DOHH2 (cell line): ENCODE measurements at regions not wholly inside any gene's neighbourhood (a gene's known extent, or its start where the extent isn't known, plus 50 kb on each side); places are given as distances from the start of the nearest gene placed in this dataset.

Source experiments
- H3F3A ChIP-seq: fragments of 200-600 bp; sonication (generic), shearing (Covaris generic); 2 replicates; pipeline ENCODE4 v1.6.0; 2016; ENCODE audit warnings: antibody characterized with exemption, mild to moderate bottlenecking; ENCODE audit not compliant: control insufficient read depth, insufficient read depth
- H3K27ac ChIP-seq: fragments of 200-600 bp; sonication (generic); 2 replicates; pipeline ENCODE4 v1.5.1; 2014; ENCODE audit warnings: low read depth, mild to moderate bottlenecking, low read length, moderate library complexity
- H3K27me3 ChIP-seq: fragments of 200-600 bp; sonication (generic); 2 replicates; pipeline ENCODE4 v1.6.1; 2014; ENCODE audit warnings: mild to moderate bottlenecking, low read length, mixed read lengths; ENCODE audit not compliant: control insufficient read depth
- H3K36me3 ChIP-seq: fragments of 200-600 bp; sonication (generic); 2 replicates; pipeline ENCODE4 v1.6.1; 2014; ENCODE audit warnings: mild to moderate bottlenecking, low read length, moderate library complexity, mixed read lengths; ENCODE audit not compliant: control insufficient read depth
- H3K4me1 ChIP-seq: fragments of 200-600 bp; sonication (generic); 2 replicates; pipeline ENCODE4 v1.6.1; 2014; ENCODE audit warnings: mild to moderate bottlenecking, low read length, mixed read lengths; ENCODE audit not compliant: control insufficient read depth
- H3K4me2 ChIP-seq: fragments of 200-600 bp; sonication (generic); 2 replicates; pipeline ENCODE4 v1.6.0; 2014; ENCODE audit warnings: mild to moderate bottlenecking, low read length, moderate library complexity
- H3K4me3 ChIP-seq: fragments of 200-600 bp; sonication (generic); 2 replicates; pipeline ENCODE4 v1.5.1; 2014; ENCODE audit warnings: mild to moderate bottlenecking, low read length, mixed read lengths
- H3K79me2 ChIP-seq: fragments of 200-600 bp; sonication (generic); 2 replicates; pipeline ENCODE4 v1.6.1; 2014; ENCODE audit warnings: mild to moderate bottlenecking, low read length, mixed read lengths; ENCODE audit not compliant: control insufficient read depth
- H3K9me2 ChIP-seq: fragments of 200-600 bp; sonication (generic); replicated peaks from 2 replicates; pipeline ENCODE4 v1.6.1; 2014; ENCODE audit warnings: mild to moderate bottlenecking, low read length, mixed read lengths; ENCODE audit not compliant: control insufficient read depth
- H3K9me3 ChIP-seq: fragments of 200-600 bp; sonication (generic); 2 replicates; pipeline ENCODE4 v1.6.1; 2014; ENCODE audit warnings: antibody characterized with exemption, low read length, mixed read lengths; ENCODE audit not compliant: control insufficient read depth, insufficient read depth
- H4K20me1 ChIP-seq: fragments of 200-600 bp; sonication (generic); 2 replicates; pipeline ENCODE4 v1.6.0; 2014; ENCODE audit warnings: low read depth, mild to moderate bottlenecking, antibody characterized with exemption, low read length, moderate library complexity; ENCODE audit not compliant: control insufficient read depth, insufficient read depth
- EZH2phosphoT487 ChIP-seq: fragments of 200-600 bp; sonication (generic); IDR thresholded peaks from 2 replicates; pipeline ENCODE4 v1.6.1; 2017; ENCODE audit warnings: borderline replicate concordance, mild to moderate bottlenecking, antibody characterized with exemption, low read length, moderate library complexity, mixed read lengths
- TF ChIP-seq, protein P1 (sequence below): fragments of 200-600 bp; sonication (generic); IDR thresholded peaks from one replicate; pipeline ENCODE4 v1.5.1; 2014; ENCODE audit warnings: antibody characterized with exemption, mild to moderate bottlenecking, low read depth, low read length; ENCODE audit not compliant: poor library complexity, severe bottlenecking

DNA sequence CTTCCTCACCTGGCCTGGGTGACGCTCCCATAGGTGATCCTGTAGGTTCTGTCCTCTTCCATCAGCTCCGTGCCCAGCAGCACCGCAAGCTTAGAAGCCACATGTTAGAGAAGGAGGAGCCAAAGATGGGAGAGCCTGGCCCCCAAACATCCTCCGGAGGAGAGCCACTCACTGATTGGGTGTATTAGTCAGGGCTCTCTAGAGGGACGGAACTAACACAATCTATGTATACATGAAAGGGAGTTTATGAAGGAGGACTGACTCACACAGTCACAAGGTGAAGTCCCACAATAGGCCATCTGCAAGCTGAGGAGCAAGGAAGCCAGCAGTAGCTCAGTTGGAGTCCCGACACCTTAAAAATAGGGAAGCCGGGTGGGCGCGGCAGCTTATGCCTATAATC lies 1273.1 kb upstream of the TMEM132C start:
- Histone ChIP-seq H3K36me3 (no peaks in the 10 kb centered on the region), H3K27me3 (no peaks in the 10 kb centered on the region), H3F3A (no peaks in the 10 kb centered on the region), H3K9me2 (no peaks in the 10 kb centered on the region), H3K4me2 (no peak overlapping the region), H3K79me2 (no peaks in the 10 kb centered on the region), H3K9me3 (no peaks in the 10 kb centered on the region), H3K4me3 (no peak overlapping the region), H3K27ac (no peak overlapping the region), H4K20me1 (no peaks in the 10 kb centered on the region), H3K4me1 (no peaks in the 10 kb centered on the region)
- no peak for TF ChIP-seq EZH2phosphoT487
- TF ChIP-seq, protein P1, sequence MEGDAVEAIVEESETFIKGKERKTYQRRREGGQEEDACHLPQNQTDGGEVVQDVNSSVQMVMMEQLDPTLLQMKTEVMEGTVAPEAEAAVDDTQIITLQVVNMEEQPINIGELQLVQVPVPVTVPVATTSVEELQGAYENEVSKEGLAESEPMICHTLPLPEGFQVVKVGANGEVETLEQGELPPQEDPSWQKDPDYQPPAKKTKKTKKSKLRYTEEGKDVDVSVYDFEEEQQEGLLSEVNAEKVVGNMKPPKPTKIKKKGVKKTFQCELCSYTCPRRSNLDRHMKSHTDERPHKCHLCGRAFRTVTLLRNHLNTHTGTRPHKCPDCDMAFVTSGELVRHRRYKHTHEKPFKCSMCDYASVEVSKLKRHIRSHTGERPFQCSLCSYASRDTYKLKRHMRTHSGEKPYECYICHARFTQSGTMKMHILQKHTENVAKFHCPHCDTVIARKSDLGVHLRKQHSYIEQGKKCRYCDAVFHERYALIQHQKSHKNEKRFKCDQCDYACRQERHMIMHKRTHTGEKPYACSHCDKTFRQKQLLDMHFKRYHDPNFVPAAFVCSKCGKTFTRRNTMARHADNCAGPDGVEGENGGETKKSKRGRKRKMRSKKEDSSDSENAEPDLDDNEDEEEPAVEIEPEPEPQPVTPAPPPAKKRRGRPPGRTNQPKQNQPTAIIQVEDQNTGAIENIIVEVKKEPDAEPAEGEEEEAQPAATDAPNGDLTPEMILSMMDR = no peak

- H3K36me3 ChIP-seq = no peaks in the 10 kb centered on the region
- no peak overlapping the region for H3K27ac ChIP-seq
- H3K9me2 ChIP-seq = no peaks in the 10 kb centered on the region
- H3K9me3 ChIP-seq = no peaks in the 10 kb centered on the region
- no peak overlapping the region for H3K4me2 ChIP-seq
- no peaks in the 10 kb centered on the region for H3K4me1 ChIP-seq
- H3K4me3 ChIP-seq = no peak overlapping the region
- no peaks in the 10 kb centered on the region for H3F3A ChIP-seq
- TF ChIP-seq EZH2phosphoT487 = no peak
- TF ChIP-seq, protein P1 = no peak
- no peaks in the 10 kb centered on the region for H4K20me1 ChIP-seq
- no peaks in the 10 kb centered on the region for H3K79me2 ChIP-seq
- no peaks in the 10 kb centered on the region for H3K27me3 ChIP-seq
Observed at GRCh38 chr12:126994599-126994998, 1272.4 kb upstream of the TMEM132C start.

GRCh38 chr12:126998031-126998430 lies 1268.9 kb upstream of the TMEM132C start:
- Histone ChIP-seq H3K9me2 (no peaks in the 10 kb centered on the region), H3K27me3 (no peaks in the 10 kb centered on the region)
- TF ChIP-seq, protein P1 = no peak
- no peak for TF ChIP-seq EZH2phosphoT487

More at GRCh38 chr12:126998031-126998430, 1268.9 kb upstream of the TMEM132C start:
- no peak overlapping the region for H3K27ac ChIP-seq
- no peaks in the 10 kb centered on the region for H3F3A ChIP-seq
- H3K4me3 ChIP-seq = no peak overlapping the region
- H3K4me1 ChIP-seq = no peaks in the 10 kb centered on the region
- 0 out of 2 replicates have a peak, but pooled peaks cover 2% of the 10 kb centered on the region for H3K9me3 ChIP-seq
- no peak overlapping the region for H3K4me2 ChIP-seq
- no peaks in the 10 kb centered on the region for H3K36me3 ChIP-seq
- no peaks in the 10 kb centered on the region for H3K79me2 ChIP-seq
- H4K20me1 ChIP-seq = no peaks in the 10 kb centered on the region
